GM21576 (cell line): ENCODE measurements at regions not wholly inside any gene's neighbourhood (a gene's known extent, or its start where the extent isn't known, plus 50 kb on each side); places are given as distances from the start of the nearest gene placed in this dataset.
"Not testable (repeated sequence)": the region's sequence is repeated elsewhere in the genome, so short reads cannot be mapped to it uniquely, and the experiment has no call there.

Source experiments
- ATAC-seq: cut with Tn5 transposase; IDR thresholded peaks from one replicate; pipeline ENCODE4 v1.9.1; 2021; ENCODE audit warnings: mild to moderate bottlenecking, moderate library complexity; ENCODE audit not compliant: unreplicated experiment

- no peak for ATAC-seq
Observed at GRCh38 chr2:185628985-185629384, 109.6 kb upstream of the FSIP2 start.

DNA sequence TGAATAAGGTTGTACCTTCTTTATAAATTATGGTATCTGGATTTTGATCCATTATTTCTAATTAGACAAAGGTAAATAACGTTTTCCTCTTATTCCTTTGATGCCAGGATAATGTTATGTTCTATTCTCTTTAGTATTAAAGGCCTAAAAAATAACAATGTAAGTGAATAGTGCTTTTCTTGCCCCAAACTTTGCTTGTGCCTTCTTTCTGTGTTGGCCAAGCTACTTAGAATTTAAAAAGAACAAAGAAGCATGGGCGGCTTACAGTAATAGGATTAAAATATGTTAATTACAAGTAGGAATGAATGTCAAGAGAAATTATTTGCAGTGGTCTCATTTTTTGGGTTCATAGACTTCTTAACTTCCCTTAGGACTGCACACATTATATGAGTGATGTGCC is 105.0 kb upstream of the FSIP2 start:
- ATAC-seq: no peak

DNA sequence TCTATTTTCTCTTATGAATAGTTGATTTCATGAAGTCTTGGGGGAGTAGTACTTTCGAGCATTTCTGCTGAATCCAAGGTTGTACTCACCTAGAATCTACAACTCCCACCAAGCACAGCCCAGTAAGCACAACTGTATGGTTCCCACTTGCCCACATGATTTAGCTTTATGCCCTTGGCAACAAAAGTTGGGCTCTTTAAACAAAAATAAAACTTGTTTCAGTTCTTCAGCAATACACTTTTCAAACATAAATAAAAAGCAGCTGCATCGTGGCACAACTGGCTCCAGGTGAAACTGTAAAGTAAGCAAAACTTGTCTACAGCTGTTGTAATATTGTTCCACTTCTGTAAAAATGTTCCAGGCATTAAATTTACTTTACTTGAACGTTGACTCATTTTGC is 99.8 kb upstream of the FSIP2 start:
- no peak for ATAC-seq

DNA sequence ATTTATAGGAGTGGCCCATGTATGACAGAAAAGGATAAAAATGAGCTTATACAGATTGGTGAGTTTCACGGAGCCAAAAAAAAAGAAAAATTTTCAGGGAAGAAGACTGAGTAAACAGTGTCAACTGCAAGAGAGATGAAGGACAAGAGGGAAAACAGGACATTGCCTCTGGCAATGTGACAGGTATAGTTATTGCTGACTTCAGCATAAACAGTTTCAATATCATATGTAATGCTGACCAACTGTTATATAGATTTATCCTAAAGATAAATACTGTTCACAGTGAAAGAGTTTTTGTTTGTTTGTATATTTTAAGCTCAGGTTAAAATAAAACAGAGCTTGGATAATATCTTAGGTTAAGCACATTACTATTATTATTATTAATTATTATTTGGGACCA is 98.0 kb upstream of the FSIP2 start:
- ATAC-seq: no peak

DNA sequence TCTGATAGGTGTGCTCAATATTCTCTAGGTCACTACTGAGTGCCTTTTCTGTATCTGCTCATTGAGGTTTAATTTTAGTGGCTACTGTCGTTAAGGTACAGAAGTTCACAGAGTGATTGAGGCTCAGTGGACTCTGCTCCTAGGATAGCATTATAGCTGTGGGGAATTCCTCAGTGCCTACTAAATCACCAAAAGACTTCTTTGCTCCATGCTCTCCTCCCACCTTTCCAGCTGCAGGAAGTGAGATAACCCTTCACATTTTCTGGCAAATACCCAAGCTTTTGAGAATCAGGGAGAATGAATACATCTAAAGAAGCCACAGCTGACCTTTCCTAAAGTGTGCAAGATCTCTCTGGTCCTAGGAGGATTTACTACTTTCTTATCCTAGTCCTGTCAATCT is 95.2 kb upstream of the FSIP2 start:
- no peak for ATAC-seq

- no peak for ATAC-seq
Observed at GRCh38 chr2:185644828-185645227, 93.8 kb upstream of the FSIP2 start.

DNA sequence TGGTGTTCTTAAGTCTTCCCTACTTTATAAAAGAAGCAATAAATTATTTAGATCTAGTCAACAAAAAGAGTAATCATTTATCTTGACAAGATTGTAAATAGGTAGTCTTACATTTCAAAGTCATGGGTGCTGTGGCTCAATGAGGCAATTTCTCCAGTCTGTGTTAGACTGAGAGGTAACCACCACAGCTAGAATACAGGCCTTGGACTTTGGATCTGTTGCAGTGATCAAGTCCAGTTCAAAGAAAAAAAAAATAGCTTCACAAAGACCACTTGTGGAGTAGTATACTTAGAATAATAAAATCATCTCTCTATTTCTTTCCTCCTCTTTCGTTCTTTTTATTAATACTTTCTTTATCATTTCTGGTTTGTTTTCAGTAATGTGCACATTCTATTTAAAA is 93.1 kb upstream of the FSIP2 start:
- ATAC-seq: no peak

DNA sequence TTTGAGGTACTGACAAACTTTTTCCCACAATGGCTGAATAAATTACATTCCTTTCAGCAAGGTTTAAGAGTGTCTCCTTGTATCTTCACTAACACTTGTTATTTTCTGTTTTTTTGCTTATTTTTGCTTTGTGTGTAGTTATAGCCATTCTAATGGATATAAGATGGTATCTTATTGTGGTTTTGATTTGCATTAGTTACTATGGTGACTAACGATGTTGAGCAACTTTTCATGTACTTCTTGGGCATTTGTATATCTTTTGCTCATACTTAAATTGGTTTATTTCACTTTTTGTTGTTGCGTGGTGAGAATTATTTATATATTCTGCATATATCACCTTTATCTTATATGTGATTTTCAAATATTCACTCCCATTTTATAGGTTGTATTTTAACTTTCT is 79.9 kb upstream of the FSIP2 start:
- no peak for ATAC-seq

GRCh38 chr2:185663811-185664210 is 74.8 kb upstream of the FSIP2 start:
- no peak for ATAC-seq

DNA sequence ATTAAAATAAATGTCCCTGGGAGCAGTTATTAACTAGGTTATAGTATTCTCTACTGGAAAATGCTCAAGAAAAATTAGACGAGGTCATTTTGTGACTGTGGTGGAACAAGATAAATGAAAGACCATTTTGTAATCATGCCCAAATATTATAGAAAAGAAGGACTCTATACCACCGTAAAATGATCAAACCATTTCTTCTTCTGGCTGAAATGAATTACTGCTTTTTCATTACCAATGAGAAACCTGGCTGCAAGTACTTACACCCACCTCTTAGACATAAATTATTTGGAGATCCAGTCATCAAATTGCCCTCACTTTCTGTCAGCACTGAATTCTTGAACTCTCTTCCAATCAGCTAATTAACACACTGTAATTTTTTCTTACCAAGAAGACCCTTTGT is 74.2 kb upstream of the FSIP2 start:
- no peak for ATAC-seq

DNA sequence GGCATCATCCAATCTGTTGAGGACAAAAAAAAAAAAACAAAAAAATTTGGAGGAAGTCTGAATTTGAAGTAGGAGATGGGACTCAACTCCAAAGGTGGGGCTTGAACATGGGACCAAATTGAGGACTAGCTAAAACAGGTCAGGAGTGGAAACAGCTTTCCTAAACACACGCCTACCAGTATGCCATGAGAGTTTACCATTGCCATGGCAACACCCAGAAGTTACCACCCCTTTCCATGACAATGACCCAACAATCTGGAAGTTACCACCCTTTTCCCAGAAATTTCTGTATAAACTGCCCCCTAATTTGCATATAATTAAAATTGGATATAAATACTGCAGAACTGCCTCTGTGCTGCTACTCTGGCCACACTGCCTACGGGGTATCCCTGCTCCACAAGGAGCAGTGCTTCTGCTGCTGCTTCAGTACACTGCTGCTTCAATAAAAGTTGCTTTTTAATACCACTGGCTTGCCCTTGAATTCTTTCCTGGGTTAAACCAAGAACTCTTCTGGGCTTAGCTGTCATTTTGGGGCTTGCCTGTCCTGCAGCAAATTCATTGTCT is 73.3 kb upstream of the FSIP2 start:
- ATAC-seq: no peak

DNA sequence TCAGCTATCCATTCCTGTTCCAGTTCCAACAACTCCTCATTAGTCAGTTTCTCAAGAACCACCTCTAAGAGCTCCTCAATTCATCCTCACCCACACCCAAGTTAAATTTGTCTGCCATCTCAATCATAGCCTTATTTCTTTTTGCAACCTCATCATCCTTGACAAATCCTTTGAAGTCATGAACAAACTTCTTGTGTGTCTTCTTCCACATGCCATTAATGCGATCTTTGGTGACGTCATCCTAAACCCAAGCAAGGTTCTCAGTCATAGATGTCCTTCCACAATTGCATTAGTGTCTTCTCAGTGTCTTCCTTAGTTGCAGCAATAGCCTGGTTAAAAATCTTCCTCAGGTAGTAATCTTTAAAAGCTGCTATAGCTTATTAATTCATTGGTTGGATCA is 71.2 kb upstream of the FSIP2 start:
- no peak for ATAC-seq

DNA sequence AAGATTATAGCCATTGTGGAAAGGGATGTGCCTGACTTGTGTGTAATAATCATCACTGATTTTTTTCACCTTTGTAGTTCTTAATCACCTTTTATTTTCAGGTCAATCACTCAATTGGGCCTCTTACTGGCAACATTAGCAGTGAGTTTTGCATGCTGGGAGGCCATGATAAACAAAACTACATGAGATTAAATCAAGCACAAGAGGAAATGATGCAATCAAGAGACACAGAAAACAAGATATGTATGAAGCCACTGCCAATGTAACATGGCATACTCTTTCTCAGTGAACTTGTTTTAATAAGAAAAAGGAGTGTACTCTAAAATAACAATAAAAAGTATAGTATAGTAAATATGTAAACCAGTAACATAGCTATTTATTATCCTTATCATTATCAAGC is 69.9 kb upstream of the FSIP2 start:
- ATAC-seq: no peak

GRCh38 chr2:185674232-185674631 is 64.4 kb upstream of the FSIP2 start:
- ATAC-seq: no peak

DNA sequence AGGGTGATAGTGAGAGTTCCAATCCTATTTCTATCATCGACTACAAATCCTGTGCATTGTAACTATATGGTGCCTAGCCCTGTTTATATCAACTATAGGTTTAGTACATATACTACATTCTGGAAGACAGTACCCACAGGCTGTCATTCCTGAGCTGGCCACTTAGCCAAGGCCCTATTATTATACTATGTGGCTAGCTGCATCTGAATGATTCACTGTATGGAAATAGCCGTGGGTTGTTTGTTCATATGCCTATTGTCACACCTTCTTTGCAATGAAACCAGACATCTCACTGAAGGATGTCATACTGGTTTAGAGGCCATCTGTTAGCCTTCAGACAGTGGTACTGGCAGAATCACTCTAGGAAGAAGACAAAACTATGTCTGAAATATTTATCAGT is 62.3 kb upstream of the FSIP2 start:
- no peak for ATAC-seq

- ATAC-seq: not testable (repeated sequence)
Observed at GRCh38 chr2:185687001-185687400, 51.6 kb upstream of the FSIP2 start.

GRCh38 chr2:185687967-185688366 is 50.6 kb upstream of the FSIP2 start:
- no peak for ATAC-seq
